ENCODE measurements at regions not wholly inside any gene's neighbourhood (a gene's known extent, or its start where the extent isn't known, plus 50 kb on each side); places are given as distances from the start of the nearest gene placed in this dataset.

DNA sequence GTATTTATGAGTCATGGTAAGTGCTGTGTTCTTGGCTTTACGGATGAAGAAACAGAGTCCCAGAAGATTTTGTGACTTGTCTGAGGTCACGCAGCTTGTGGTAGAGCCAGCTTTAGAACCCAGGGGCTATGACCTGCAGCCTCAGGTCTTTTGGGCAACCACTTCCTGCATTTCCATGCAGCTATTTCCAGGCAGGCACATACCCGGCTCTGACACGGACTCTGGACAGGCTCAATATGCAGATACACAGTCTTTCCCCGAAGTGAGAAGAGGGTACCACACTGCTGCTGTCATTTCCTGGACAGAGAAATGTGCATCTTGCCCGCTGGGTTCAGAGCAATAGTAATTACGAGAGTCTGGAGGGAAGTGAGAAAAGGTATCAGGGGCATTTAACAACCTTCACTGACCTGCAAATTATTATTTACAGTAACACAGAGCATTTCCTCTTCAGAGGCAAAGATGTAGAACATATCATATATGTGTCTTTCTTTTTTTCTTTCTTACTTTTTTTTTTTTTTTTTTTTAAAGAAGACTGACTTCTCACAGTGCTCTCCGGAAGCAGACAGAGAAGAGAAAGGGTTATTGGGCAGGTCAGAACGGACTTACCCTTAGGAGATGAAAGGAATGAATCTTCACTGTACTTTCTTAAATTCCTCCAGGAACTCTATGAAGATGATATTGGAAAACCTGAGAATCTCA is 185.1 kb downstream of the CLIC5 start:
- DNase-seq = no peak

- no peak for DNase-seq
Observed at GRCh38 chr6:45829873-45830272, 185.8 kb downstream of the CLIC5 start.

- DNase-seq = no peak
Observed at GRCh38 chr6:45827952-45828530, 187.6 kb downstream of the CLIC5 start.

- no peak for DNase-seq
Observed at GRCh38 chr6:45822873-45823272, 192.8 kb downstream of the CLIC5 start.

DNA sequence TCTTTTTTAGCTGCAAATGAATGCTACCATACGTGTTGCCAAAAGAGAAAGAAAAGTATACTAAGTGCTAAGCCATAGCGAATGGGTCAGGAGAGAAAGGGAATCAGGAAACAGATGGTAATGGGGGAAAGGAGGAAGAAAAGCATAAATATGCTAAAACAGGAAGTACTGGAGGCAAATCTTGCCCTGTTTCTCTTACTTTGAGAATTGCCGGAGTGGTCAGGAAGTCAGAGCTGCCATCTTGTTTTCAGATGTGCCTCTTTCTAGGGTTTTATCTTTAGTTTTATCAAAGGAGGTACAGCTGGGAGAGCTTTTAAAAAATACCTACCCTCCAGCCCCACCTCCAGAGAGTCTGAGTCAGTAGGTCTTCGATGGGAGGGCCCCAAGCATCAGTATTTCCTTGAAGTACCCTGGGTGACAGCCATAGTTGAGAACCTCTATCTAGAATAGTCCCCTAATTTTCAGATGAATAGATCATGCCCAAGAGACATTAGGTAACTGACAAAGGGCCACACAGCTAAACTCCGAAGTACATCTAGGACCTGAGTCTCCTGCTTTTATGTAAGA is 193.3 kb downstream of the CLIC5 start:
- DNase-seq = no peak

DNA sequence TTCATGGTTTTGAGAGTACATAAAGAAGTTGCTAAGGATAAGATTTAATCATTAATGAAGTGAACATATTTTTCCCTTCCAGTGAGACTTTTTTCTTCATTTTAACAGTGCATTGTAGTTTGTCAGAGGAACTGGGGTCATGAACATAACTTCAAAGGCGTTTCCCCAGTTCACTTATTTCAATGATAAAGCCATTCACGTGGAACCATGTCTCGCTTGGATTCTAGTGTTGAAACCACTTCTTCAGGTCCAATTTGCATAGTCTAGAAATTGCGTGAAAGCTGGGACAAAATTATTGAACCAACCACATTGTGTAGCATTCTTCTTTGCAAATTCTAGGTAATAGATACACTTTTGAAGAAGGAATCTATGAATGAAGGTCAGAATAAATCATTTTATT is 197.0 kb downstream of the CLIC5 start:
- no peak for DNase-seq

- DNase-seq = no peak
Observed at GRCh38 chr6:45816674-45817297, 198.9 kb downstream of the CLIC5 start.

DNA sequence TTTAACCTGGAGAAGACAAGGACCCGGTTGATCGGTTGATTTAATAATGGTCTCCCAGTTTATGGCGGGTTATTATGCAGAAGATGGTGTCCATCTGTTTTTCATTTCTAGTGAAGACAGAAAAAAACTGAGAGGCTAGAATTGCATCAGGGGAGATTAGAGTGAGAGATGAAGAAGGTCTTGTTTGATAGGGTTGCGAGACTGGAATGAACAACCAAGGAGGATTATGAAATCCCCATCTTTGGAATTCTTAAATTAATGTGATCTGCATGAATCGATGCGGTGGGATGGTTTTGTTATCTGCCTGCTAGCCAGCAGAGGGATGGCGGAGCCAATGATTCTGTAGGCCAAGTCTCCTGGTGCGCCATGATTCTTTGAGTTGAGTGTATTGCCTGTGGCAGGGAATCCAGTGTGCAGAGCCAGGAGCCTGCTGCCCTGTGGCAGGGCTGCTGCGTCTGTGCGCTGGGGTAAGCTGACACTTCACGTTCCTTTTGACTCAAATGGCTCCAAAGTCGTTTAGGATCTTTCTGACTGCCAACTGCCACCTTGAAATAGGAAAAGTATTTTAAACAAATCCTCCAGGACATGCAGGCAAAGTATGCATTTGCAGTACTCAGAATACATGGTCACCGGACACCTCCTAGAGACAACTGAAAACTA is 200.1 kb downstream of the CLIC5 start:
- no peak for DNase-seq

- no peak for DNase-seq
Observed at GRCh38 chr6:45814772-45815171, 200.9 kb downstream of the CLIC5 start.

GRCh38 chr6:45813943-45814342 is 201.7 kb downstream of the CLIC5 start:
- DNase-seq = no peak

DNA sequence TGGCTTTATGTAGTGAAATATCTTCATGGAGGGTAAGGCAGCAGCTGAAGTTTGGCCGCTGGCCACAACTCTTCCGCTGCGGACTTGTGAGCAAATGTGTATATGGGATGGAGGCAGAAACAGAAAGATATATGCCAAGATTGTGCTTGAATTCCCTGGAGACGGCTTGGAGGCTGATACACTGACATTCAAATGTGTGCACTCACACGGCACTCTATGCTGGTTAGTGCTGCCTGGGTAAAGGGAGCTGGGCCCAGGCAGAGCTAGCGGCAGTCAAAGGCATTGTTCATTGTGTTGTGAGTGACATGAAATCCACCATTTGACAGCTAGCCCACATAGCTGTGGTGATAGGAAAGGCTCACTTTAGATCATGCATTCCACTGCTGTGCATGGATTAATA is 202.7 kb downstream of the CLIC5 start:
- DNase-seq = no peak

GRCh38 chr6:45808917-45809316 is 206.7 kb downstream of the CLIC5 start:
- DNase-seq = no peak

GRCh38 chr6:45808042-45808645 is 207.5 kb downstream of the CLIC5 start:
- DNase-seq = no peak

DNA sequence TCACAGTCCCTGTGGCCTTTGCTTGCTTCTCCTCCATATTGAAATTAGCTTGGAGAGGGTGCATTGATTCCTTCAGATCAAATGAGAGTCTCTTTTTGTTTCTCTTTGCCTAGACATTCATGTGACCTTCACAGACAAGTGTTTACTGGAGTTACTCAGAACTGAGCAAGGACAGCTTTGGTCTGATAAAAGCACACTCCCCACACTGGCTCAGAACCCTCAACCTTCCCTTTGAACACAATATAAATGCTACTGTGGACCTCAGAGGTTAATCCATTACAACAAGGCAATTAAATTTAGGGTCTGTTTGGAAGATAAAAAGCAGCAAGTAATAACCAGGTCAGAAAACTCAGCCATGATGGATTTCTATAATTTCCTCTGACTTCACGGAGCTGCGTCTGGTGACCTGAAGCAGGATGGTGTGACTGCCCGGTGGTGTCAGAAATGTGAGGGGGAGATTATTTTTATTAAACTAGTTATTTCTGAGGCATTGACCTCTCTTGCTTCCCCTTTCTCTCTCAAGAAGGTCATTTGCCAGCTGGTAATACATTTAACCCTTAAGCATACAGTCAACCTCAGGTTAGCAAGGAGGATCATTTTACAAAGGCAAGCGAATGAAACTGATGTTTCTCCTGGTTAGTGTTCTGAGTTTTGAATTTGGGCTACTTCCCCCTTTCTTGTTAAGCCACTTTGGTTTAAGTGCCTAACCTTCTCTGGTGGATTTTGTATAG is 208.2 kb downstream of the CLIC5 start:
- DNase-seq = no peak

- DNase-seq = no peak
Observed at GRCh38 chr6:45806172-45806571, 209.5 kb downstream of the CLIC5 start.

DNA sequence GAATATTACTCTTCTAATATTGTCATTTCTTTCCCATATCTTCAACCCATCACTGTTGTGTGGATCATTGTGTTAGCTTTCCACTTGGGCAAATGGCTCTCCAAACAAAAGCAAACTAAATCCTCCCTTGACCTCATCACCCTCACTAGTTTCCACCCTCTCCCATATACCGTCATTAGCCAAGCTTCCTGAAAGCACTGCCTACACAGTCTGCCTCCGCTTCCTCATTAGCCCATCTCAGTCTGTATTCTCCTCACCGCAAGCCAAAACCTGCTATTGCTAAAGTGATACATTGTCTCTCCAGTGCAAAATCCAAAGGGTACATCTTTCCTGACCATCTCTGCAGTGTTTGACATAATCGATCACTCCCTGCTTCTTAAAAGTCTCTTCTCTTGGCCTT is 212.6 kb downstream of the CLIC5 start:
- no peak for DNase-seq

DNA sequence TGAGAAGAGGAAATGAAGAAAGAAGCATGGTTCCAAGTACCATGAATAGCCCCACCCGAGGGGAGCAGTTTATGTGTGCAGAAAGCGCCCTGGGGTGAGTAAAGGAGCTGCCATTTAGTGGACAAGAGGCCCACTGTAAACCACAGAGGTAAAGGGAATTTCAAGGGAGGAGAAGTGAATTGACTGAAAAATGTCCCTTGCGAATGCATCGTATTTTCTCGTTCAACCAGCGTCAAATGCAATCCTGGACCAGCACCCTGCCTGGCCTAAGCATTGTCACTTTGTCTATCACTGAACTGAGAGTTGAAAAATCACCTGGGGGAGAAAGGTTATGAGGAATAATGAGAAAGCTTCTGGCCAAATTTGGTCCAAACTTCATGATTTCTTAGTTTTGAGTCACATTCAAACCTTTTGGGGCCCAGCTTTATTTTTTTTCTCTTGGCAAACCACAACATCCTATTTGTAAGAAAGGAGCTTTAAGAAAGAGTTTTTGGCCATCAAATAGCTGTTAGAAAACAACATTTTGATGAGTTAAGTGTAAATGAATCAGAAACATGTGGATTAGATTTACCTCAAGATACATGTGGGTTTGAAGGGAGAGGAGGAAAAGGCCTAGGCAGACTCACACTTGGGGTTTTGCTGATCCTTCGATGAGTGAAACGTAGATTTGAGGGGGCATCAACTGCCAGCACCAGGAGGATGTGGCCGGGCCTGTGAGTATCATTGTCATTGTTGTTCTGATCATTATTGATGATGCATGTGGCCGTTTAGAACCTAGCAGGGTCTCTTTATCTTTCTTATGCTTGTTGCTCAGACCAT is 214.0 kb downstream of the CLIC5 start:
- DNase-seq = no peak

DNA sequence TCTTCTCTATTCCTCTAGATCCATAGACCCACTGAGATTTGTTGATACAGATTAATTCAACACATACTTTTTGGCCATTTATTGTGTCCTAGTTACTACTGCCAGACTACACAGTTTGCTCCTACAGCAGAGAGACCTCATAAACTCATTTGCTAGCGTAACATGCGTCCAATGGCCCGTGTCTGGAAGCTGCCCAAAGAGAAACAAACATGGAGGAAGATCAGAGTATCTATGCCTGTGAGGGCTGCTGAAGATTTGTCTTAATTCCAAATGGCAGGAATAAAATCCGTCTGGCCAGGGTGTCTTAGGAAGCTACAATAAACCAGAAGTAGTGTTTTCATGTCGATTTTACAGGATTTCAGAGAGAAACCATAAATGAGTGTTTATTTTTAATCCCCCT is 214.7 kb downstream of the CLIC5 start:
- no peak for DNase-seq

GRCh38 chr6:45795678-45796077 is 220.0 kb downstream of the CLIC5 start:
- no peak for DNase-seq

GRCh38 chr6:45794465-45794864 is 221.2 kb downstream of the CLIC5 start:
- no peak for DNase-seq

All from NCI-H1930 (cell line).